ENCODE measurements at regions not wholly inside any gene's neighbourhood (a gene's known extent, or its start where the extent isn't known, plus 50 kb on each side); places are given as distances from the start of the nearest gene placed in this dataset.

DNA sequence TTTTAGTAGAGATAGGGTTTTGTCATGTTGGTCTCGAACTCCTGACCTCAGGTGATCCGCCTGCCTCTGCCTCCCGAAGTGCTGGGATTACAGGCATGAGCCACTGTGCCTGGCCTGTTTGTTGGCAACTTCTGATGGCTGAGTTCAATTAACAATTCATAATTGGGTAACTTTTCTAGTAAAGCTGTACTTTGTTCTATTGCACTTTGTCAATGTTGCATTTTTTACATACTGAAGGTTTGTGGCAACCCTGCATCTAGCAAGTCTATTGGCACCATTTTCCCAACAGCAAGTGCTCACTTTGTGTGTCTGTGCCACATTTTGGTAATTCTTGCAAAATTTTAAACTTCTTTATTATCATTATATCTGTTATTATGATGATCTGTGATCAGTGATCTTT, 64.5 kb upstream of the USP24 start:
- TF ChIP-seq, protein P1, sequence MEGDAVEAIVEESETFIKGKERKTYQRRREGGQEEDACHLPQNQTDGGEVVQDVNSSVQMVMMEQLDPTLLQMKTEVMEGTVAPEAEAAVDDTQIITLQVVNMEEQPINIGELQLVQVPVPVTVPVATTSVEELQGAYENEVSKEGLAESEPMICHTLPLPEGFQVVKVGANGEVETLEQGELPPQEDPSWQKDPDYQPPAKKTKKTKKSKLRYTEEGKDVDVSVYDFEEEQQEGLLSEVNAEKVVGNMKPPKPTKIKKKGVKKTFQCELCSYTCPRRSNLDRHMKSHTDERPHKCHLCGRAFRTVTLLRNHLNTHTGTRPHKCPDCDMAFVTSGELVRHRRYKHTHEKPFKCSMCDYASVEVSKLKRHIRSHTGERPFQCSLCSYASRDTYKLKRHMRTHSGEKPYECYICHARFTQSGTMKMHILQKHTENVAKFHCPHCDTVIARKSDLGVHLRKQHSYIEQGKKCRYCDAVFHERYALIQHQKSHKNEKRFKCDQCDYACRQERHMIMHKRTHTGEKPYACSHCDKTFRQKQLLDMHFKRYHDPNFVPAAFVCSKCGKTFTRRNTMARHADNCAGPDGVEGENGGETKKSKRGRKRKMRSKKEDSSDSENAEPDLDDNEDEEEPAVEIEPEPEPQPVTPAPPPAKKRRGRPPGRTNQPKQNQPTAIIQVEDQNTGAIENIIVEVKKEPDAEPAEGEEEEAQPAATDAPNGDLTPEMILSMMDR (IDR thresholded peaks at IDR 0.05; ENCODE audit: insufficient read depth, low read length) = no peak
- H3K4me3 ChIP-seq (ENCODE audit: low read depth, low read length) = no peak overlapping the region
- no peak for DNase-seq (ENCODE audit: low read depth)

DNA sequence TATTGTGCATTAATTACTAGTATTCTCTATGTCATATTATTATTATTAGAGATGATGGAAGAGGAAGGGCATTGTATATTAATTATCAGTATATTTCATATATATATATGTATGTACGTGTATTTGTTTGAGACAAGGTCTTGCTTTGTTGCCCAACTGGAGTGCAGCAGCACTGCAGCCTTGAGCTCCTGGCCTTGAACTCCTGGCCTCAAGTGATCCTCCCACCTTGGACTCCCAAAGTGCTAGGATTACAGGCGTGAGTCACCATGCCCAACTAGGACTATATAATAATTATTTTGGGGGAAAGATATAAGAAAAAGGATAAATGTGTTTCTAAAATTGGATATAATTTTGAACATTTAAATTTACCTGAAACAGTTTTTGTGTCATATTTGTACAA, 63.2 kb upstream of the USP24 start:
- DNase-seq (ENCODE audit: low read depth) = no peak
- TF ChIP-seq, protein P1 (IDR thresholded peaks at IDR 0.05; ENCODE audit: insufficient read depth, low read length) = no peak
- H3K4me3 ChIP-seq (ENCODE audit: low read depth, low read length) = no peak overlapping the region

DNA sequence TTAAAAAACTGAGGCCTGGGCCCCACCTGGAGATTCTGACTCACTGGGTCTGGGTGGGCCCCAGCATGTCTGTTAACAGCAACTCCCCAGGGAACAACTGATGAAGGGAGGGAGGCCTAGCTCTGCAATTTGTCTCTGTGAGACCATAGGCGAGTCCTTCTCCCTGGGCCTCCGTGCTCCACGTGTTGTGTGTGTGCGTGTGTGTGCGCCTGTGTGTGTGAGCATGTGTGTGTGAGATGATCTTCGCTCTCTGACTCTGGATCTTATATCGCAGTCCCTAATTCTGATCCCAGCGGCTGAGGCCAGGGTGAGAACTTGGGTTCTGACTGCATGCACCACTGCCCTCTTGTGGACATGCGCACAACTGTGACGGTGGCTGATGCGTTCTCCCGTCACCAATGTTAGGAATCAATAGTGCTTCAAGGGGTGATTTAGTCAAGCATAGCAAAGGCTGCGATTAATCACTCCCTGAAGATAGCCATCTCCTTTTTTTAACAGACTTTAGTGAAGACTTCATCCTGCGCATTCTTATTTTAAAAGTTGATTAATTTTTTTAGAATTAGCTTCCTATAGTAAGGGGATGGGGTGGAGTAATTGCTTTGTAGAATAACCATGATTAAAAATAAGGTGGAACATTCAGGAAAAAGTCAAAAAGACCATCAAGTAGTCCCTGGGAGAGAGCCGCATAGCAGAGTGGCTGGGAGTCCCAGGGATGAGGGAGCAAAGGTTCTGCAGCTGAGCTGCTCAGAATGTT, 62.4 kb upstream of the USP24 start:
- no peak overlapping the region for H3K4me3 ChIP-seq (ENCODE audit: low read depth, low read length)
- peak; percentile 83 for DNase-seq (ENCODE audit: low read depth)
- TF ChIP-seq, protein P1 (IDR thresholded peaks at IDR 0.05; ENCODE audit: insufficient read depth, low read length) = peak; percentile 78

DNA sequence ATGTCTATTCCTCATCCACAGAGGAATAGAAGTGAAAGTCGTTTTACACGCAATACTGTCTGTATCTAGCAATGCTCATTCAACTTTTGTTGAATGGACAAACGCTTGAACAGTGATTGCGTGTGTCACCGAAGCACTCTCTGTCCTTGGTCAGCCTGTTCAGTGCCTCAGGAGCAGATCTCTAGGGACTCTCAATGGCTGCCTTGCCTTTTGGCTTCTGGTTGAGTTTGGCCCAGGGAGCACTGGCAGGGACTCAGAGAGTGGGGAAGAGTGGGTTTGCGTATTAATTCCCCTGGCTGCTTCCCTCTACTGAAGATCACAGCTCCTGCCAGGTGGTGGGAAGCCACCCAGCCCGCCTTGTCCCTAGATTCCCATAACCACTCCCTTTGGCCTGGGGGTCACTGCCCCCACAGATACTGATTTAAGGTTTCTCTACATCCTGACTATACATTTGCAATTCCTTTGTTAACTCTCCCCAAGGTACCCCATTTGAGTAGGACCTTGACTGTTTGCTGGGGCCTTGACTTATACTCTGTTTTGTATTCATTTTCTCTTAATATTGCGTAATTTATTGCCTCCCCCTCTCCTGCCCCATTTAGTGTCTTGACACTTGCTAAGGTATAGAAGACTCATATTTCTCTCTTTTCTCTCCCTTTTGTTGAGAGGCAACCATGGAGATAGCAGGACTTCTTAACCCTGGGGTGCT, 61.7 kb upstream of the USP24 start:
- no peak overlapping the region for H3K4me3 ChIP-seq (ENCODE audit: low read depth, low read length)
- no peak for DNase-seq (ENCODE audit: low read depth)
- TF ChIP-seq, protein P1 (IDR thresholded peaks at IDR 0.05; ENCODE audit: insufficient read depth, low read length) = no peak

DNA sequence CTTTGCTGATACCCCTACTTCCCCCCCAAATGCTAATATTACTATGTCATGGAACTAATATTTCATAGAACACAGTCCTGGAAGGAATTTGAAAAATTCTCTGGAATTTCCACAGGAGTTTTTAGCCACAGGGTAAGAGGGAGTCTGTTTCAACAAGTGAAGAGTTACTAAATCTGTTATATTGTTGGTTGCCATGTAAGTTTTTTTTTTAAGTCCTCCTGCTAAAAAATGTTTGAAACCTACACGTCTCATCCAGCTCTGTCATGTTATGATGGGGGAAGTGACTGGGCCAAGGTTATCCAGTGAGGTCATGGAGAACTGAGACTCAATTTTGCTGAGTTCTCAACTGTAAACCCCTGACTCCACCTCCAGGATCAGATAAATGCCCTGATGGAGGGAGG, 60.8 kb upstream of the USP24 start:
- DNase-seq (ENCODE audit: low read depth) = peak; percentile 54
- TF ChIP-seq, protein P1 (IDR thresholded peaks at IDR 0.05; ENCODE audit: insufficient read depth, low read length) = no peak
- no peak overlapping the region for H3K4me3 ChIP-seq (ENCODE audit: low read depth, low read length)

DNA sequence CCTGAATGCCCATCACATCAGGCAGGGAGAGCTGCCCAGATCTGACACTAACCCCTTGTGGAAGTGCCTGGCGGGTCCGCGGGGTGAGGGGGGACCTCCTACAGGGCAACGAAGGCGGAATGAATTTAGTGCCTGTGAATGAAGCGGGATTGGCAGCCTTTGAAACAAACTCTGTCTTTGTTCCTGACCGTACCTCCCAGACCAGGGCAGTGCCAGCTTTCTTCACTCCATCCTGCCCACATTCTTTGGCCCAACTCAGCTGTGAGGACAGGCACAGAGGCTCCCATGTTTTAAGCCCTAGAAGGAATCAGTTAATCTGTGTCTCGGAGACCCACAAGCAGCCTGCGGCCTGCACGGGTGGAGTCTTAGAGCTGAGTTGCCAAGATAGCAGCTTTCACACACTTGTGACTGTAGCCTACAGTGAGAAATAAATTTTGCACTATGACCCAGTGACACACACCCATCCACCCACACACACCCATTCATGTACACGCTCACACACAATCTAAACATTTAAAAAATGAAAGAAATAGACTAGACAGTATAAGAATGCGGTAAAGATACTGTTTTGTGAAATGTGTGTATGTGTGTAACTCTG, 60.1 kb upstream of the USP24 start:
- H3K4me3 ChIP-seq (ENCODE audit: low read depth, low read length) = no peak overlapping the region
- peak; percentile 52 for DNase-seq (ENCODE audit: low read depth)
- TF ChIP-seq, protein P1 (IDR thresholded peaks at IDR 0.05; ENCODE audit: insufficient read depth, low read length) = no peak
